LNCAP (cell line): ENCODE measurements at regions not wholly inside any gene's neighbourhood (a gene's known extent, or its start where the extent isn't known, plus 50 kb on each side); places are given as distances from the start of the nearest gene placed in this dataset.

Experiments
- TF ChIP-seq, protein P1 (sequence below): fragments of 450-650 bp; IDR thresholded peaks from 2 replicates; pipeline ENCODE4 v1.5.1; 2017; ENCODE audit warnings: mild to moderate bottlenecking

DNA sequence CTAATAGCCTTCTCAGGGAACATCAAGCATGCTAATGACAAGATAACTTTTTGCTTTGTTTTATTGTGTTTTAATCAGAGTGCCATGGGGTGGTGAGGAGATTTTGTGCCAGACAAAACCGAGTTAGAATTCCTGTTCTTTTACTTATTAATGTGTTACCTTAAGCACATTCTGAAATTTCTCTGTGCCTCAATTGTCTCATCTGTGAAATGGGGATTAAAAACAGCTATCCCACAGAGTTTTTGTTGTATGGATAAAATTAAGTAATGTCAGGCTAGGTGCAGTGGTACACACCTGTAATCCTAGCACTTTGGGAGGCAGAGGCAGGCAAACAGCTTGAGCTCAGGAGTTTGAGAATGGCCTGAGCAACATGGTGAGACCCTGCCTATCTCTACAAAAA lies 138.0 kb downstream of the PROX1 start:
- TF ChIP-seq, protein P1, sequence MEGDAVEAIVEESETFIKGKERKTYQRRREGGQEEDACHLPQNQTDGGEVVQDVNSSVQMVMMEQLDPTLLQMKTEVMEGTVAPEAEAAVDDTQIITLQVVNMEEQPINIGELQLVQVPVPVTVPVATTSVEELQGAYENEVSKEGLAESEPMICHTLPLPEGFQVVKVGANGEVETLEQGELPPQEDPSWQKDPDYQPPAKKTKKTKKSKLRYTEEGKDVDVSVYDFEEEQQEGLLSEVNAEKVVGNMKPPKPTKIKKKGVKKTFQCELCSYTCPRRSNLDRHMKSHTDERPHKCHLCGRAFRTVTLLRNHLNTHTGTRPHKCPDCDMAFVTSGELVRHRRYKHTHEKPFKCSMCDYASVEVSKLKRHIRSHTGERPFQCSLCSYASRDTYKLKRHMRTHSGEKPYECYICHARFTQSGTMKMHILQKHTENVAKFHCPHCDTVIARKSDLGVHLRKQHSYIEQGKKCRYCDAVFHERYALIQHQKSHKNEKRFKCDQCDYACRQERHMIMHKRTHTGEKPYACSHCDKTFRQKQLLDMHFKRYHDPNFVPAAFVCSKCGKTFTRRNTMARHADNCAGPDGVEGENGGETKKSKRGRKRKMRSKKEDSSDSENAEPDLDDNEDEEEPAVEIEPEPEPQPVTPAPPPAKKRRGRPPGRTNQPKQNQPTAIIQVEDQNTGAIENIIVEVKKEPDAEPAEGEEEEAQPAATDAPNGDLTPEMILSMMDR = no peak

DNA sequence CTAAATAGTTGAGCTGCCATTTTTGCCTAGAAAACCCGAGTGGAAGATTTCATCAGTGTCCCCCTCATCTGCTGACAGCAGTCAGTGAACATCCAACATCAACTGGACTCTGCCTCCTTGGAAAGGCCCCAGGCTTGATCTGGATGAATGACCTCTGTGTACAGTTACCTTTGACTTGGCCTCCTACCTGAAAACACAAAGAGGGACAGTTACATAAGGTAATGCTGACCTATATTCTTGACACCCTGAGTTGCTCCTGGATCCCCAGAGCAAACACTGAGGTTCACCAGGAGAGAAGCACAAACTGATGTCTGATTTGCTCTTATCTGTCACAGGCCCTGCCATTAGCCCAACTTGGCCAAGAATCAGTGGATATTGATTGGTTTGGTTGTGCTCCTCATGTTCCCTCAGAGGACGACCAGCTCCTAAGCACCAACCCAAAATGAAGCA lies 138.9 kb downstream of the PROX1 start:
- TF ChIP-seq, protein P1 = no peak

DNA sequence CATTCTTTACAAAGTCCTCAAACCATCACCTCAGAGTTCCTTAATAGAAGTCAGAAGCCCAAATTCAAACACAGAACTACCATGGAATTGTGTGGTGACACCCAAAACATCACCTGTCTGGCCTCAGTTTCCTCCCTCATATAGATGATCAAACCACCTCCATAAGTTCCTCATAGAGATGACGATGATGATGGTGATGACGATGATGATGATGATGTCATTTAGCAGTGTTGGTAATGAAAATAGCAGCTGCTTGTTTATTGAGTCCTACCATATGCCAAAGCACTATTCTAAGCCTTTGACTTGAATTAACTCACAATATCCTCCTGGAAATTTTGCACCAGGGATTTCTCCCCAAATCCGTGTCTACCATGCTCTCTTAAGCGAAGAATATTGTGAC lies 139.9 kb downstream of the PROX1 start:
- TF ChIP-seq, protein P1 = no peak

DNA sequence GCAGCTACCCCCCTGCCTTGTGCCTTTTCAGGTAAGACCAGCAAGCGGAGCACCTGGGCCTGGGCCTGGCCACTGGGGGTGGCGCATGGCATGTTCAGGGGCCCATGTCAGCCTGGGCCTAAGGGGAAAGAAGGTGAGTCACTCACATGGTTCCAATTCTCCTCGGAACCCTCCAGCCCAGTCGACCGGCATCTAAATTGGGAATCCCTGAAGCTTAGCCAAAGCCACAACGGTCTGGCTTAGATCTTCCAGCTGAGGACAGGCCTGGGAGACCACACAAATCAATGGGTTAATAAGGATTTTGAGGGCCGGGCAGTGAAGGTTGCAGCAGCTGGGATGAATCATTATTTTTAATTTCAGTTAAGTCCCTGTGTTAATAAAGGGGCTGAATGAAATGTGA lies 145.1 kb upstream of the SMYD2 start:
- TF ChIP-seq, protein P1 = no peak

DNA sequence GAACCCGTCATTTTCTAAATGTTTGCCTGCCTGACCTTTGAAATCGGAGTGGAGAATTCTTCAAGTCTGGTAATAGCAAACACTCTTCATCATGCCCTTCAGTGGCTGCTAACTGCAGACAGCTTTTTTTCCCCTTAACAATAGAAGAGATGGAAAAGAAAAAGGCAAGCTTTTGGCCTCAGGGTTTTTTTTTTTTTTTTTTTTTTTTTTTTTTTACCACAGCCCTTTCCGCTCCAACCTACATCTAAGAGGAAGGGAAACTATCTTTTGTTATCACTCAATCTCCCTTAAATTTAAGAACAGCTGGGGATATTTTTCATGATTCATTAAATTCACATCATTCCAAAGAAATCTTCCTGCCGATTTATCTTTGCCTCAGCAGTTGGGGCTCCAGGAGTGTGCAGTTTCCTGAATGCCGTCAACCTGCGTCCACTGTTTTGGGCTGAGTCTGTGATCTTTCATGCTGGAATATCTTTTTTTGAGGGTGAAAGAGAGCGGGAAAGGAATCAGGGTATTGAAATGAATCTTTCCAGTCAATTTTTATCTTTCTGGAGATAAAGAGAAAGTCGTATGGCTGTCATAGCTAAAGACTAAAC lies 144.5 kb upstream of the SMYD2 start:
- TF ChIP-seq, protein P1 = no peak

DNA sequence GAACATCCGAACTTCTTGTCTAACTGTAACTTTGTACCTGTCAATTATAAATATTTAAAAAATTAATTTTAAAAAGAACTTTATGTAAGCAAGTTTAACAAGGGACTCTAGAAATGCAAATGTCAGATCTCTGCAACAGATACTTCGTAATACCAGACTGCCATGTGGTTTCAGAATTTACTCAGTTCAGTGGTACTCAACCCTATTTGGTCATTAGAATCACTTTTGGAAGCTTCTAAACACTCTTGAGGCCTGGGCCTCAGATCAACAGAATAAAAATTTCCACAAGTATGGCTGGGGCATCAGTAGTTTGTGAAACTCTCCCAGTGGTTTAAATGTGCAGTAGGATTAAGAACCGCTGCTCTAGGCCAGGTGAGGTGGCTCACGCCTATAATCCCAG lies 139.5 kb upstream of the SMYD2 start:
- TF ChIP-seq, protein P1 = no peak

DNA sequence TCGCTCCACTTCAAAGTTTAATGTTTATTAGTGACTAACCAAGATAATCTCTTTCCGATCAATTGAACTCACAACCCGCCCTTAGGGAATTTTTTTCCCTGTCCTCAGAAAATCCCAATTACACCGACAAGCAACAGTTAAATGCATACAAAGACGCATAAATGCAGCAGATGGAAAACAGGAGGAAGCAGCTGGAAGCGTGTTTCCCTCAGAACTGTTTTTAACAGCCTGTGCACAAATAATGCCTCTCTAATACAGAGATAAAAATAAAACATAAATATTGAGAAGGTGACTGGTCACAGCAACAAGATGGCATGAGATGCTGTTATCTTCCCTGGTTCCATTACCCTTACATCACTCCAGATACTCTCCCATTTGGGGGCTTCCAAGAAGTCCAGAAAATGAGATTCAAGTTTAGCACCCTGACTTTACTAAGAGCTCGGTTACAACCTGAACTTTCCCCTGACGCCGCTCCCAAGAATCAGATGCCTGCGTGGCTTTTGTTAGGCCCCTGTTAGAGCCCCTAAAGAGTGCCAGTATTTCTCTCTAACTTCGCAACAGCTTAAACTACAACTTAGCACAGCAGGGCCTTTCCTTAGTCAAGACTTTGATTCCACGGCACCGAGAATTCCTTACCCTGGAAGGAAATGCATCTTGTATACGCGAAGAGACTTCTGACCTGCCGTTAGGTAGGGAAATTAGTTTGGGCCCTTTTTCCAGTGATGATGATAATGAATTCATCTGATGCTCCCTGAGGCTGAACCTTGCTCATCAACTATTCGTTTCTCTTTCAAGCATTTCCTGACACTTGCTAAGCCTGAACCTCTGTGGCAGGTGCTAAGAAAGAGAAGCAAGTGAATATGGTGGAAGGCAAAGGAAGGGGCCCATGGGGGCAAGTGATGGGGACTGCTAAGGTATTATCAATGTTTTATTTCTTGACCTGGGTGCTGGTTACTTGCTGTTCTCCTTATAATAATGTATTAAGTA lies 137.7 kb upstream of the SMYD2 start:
- TF ChIP-seq, protein P1 = no peak
